Peyer's patch (tissue), 4 donors: ENCODE measurements at regions not wholly inside any gene's neighbourhood (a gene's known extent, or its start where the extent isn't known, plus 50 kb on each side); places are given as distances from the start of the nearest gene placed in this dataset.

Experiments used
- CTCF ChIP-seq, 6 experiments: fragments of 450-650 bp in 4 of 6; fragments of 200-600 bp in 2 of 6; sonication (generic) in 1 of 6; IDR thresholded peaks; one replicate each; pipeline ENCODE4 v1.5.1; 2017 to 2019; ENCODE audit warnings: antibody characterized with exemption in 6 of 6, mild to moderate bottlenecking in 3 of 6, moderate library complexity in 1 of 6
- POLR2A ChIP-seq, 2 donors: fragments of 450-650 bp; IDR thresholded peaks; one replicate each; pipeline ENCODE4 v1.5.1; 2017; ENCODE audit warnings: antibody characterized with exemption in 2 of 2, mild to moderate bottlenecking in 2 of 2, moderate library complexity in 2 of 2

DNA sequence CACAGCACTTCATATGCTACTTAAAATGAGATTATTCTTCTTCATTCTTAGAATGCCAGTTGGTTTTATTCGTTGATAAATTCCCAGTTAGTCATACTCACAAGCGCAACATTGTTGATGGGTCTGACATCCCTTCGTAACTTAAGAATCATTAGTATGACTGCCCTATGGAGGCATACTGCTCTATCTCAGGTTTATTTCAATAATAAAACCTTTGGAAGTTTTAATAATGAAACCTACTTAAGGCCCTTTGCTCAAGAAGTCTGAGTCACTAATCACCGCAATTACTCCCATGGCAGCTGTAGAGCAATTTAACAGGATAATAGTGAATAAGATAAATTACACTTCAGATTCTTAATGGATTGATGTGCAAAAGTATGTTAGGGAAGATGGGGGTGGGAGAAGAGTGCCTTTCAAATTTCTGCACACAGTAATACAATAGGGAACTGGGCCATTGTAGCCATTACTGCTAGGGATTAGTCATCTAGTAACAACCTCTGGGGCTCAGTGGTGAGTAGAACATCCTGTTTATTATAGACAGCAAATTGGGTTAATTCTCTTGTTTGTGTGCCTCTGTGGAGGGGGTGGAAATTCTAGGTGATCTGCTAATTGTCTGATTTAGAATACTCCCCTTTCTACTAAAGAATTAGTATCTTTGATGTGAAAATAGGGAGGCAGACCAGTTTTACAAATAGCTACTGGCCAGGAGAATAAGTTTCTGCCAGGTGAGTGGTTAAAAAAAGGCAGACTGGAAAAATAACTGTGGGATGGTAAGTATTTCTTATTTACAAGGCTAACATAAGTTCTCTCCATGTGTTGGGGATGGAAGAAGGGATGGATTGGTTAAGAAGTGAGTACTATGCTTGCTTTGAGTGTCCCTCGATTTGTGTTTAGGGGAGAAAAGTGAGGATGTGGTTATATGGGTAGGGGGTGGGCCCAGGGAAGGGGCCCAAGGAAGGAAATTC is 74.5 kb upstream of the VKORC1L1 start:
- TF ChIP-seq POLR2A (IDR thresholded peaks at IDR 0.05) (no peak), CTCF (IDR thresholded peaks at IDR 0.05) (no peak)
